ENCODE measurements at regions not wholly inside any gene's neighbourhood (a gene's known extent, or its start where the extent isn't known, plus 50 kb on each side); places are given as distances from the start of the nearest gene placed in this dataset.

DNA sequence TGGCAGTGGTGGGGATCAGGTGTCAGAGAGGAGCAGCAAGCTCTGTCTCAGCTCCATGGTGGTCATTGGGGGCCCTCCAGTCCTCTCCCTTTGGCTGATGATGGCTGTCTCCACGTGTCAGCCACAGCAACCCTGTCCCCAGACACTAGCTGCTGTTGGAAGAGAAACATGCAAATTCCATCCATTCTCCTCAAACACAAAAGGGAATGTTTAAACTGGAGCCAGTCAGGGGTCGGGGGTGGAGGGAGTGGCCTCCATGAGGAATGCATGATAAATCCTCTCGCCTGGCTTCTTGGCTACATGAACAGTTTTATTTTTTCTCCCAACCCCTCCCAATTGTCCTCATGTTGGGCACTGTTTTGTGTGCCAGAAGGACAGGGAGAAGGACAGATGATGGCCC lies 86.4 kb downstream of the EDN3 start:
- no peak overlapping the region for H3K4me3 ChIP-seq (ENCODE audit: low read depth, low read length)
- no peaks in the 10 kb centered on the region for H3K27me3 ChIP-seq (ENCODE audit: control insufficient read depth, insufficient read depth, low read length)
- no peaks in the 10 kb centered on the region for H3K9me3 ChIP-seq (ENCODE audit: control insufficient read depth, insufficient read depth, low read length)
- H3K27ac ChIP-seq (ENCODE audit: low read depth, low read length), result no peak overlapping the region
- no CpG with 5 or more reads among the region's 3 CpGs for WGBS (ENCODE audit: insufficient coverage)
- DNase-seq (ENCODE audit: low read depth in 4 of 6, low spot score in 6 of 6), result peak in 1 of 6 donors; percentile 34
- H3K4me1 ChIP-seq (ENCODE audit: control insufficient read depth, insufficient read depth, low read length), result peaks cover 15% of the 10 kb centered on the region
- H3K36me3 ChIP-seq (ENCODE audit: control insufficient read depth, insufficient read depth, low read length), result no peaks in the 10 kb centered on the region

DNA sequence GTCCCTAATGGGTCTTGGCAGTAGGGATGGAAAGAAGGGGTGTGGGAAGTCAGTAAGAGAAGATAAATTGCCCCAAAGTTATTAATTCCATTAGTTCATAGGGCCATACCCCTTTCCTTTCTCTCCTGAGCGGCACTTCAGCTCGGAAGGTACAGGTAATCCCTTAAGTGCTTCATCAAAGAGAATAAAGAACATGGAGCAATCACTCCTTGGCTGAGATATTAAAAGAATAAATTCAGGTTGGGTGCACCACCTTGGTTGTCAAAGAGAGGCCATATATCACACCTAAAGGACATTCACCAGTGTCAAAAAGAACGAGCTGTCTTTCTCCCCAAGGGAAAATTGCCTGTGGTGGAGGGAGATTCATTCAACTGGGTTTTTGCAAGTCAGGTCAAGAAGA lies 87.5 kb downstream of the EDN3 start:
- Histone ChIP-seq H3K27ac (ENCODE audit: low read depth, low read length) (no peak overlapping the region), H3K4me1 (ENCODE audit: control insufficient read depth, insufficient read depth, low read length) (peaks cover 4% of the 10 kb centered on the region), H3K4me3 (ENCODE audit: low read depth, low read length) (no peak overlapping the region), H3K9me3 (ENCODE audit: control insufficient read depth, insufficient read depth, low read length) (no peaks in the 10 kb centered on the region), H3K27me3 (ENCODE audit: control insufficient read depth, insufficient read depth, low read length) (no peaks in the 10 kb centered on the region), H3K36me3 (ENCODE audit: control insufficient read depth, insufficient read depth, low read length) (no peaks in the 10 kb centered on the region)
- DNase-seq (ENCODE audit: low read depth in 4 of 6, low spot score in 6 of 6), result peak in 1 of 6 donors; percentile 22
- no CpG with 5 or more reads among the region's 3 CpGs for WGBS (ENCODE audit: insufficient coverage)

DNA sequence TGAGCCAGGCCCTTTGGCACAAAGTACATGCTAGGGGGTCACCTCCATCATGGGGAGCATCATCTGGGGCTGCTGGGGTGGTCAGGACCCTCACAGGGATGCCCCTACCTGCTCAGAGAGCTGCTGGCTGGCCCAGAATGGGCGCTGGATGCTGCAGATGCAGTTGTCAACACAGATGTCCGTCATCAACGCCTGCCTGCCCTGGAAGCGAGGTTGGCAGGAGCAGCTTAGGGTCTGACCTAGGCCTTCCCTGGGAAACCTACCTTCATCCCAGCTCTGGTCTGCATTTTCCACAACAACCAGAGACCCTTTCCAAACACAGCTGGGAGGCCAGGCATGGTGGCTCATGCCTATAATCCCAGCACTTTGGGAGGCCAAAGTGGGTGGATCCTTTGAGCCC lies 88.0 kb downstream of the EDN3 start:
- 96% methylated on average over 4 of the region's 4 CpGs for WGBS (ENCODE audit: insufficient coverage)
- Histone ChIP-seq H3K9me3 (ENCODE audit: control insufficient read depth, insufficient read depth, low read length) (no peaks in the 10 kb centered on the region), H3K4me1 (ENCODE audit: control insufficient read depth, insufficient read depth, low read length) (peaks cover 3% of the 10 kb centered on the region), H3K36me3 (ENCODE audit: control insufficient read depth, insufficient read depth, low read length) (no peaks in the 10 kb centered on the region), H3K4me3 (ENCODE audit: low read depth, low read length) (no peak overlapping the region), H3K27me3 (ENCODE audit: control insufficient read depth, insufficient read depth, low read length) (no peaks in the 10 kb centered on the region), H3K27ac (ENCODE audit: low read depth, low read length) (no peak overlapping the region)
- no peak for DNase-seq (ENCODE audit: low read depth in 4 of 6, low spot score in 6 of 6)

DNA sequence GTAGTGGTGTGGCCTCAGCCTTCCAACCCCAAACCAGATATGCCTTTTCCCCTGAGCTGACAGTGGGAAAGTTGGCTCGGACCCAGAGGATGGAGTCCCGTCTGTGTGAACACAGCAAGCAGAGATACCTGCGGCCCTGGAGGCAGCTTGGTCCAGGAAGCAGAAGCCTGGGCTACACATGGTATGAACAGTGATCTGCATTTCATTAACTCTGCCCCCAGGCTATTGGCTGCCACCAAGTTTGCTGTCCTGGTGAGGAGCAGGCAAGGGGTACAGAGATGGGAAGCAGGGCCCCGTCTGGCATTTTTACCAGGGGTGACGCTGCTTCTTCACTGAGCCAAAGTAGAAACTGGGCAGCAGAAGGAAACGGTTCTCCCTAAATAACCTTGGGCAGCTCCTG lies 90.0 kb downstream of the EDN3 start:
- Histone ChIP-seq H3K27me3 (ENCODE audit: control insufficient read depth, insufficient read depth, low read length) (no peaks in the 10 kb centered on the region), H3K4me1 (ENCODE audit: control insufficient read depth, insufficient read depth, low read length) (peaks cover 3% of the 10 kb centered on the region), H3K36me3 (ENCODE audit: control insufficient read depth, insufficient read depth, low read length) (no peaks in the 10 kb centered on the region), H3K27ac (ENCODE audit: low read depth, low read length) (no peak overlapping the region), H3K9me3 (ENCODE audit: control insufficient read depth, insufficient read depth, low read length) (no peaks in the 10 kb centered on the region), H3K4me3 (ENCODE audit: low read depth, low read length) (no peak overlapping the region)
- DNase-seq (ENCODE audit: low read depth in 4 of 6, low spot score in 6 of 6), result no peak
- WGBS (ENCODE audit: insufficient coverage), result 88% methylated on average over 6 of the region's 6 CpGs

DNA sequence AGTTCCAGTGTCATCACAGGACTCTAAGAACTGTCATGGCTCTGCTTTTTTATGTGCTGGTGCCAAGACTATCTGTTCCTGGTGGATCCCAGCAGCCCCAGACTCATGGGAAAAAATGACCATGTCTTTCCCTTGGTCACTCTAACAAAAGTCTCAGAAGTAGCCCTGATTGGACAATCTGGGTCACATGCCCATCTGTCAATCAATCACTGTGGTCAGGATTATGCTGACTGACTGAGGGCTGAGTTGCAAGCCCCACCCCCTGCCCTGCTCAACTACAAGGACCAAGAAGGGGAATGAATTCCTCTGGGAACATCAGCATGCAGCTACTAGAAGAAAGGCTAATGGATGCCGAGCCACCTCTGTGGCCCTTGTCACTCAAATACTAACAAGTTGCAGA lies 91.6 kb downstream of the EDN3 start:
- no peak for DNase-seq (ENCODE audit: low read depth in 4 of 6, low spot score in 6 of 6)
- H3K4me3 ChIP-seq (ENCODE audit: low read depth, low read length), result no peak overlapping the region
- H3K9me3 ChIP-seq (ENCODE audit: control insufficient read depth, insufficient read depth, low read length), result no peaks in the 10 kb centered on the region
- H3K4me1 ChIP-seq (ENCODE audit: control insufficient read depth, insufficient read depth, low read length), result no peaks in the 10 kb centered on the region
- no CpG with 5 or more reads among the region's 1 CpG for WGBS (ENCODE audit: insufficient coverage)
- no peaks in the 10 kb centered on the region for H3K27me3 ChIP-seq (ENCODE audit: control insufficient read depth, insufficient read depth, low read length)
- H3K27ac ChIP-seq (ENCODE audit: low read depth, low read length), result no peak overlapping the region
- H3K36me3 ChIP-seq (ENCODE audit: control insufficient read depth, insufficient read depth, low read length), result no peaks in the 10 kb centered on the region

DNA sequence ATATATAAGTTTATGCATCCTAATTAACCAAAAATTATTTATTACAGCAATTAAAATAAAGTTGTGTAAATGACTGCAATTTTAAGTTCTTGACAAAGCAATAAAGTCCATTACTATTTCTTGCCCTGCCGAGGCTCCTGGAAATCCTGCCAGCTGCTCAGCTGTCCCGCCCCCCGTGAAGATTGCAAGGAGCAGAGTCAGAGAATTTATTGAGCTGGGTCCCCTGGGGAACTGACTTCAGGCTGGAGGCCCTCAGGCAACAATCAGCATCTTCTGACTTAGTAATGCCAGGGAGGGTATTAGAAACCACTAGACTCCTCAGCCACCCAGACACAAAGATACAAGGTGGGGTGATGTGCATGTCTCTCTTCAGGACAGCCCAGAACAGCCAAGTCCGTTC lies 92.3 kb downstream of the EDN3 start:
- H3K36me3 ChIP-seq (ENCODE audit: control insufficient read depth, insufficient read depth, low read length), result no peaks in the 10 kb centered on the region
- no peaks in the 10 kb centered on the region for H3K27me3 ChIP-seq (ENCODE audit: control insufficient read depth, insufficient read depth, low read length)
- DNase-seq (ENCODE audit: low read depth in 4 of 6, low spot score in 6 of 6), result peak in 1 of 6 donors; percentile 23
- H3K4me3 ChIP-seq (ENCODE audit: low read depth, low read length), result no peak overlapping the region
- no peaks in the 10 kb centered on the region for H3K9me3 ChIP-seq (ENCODE audit: control insufficient read depth, insufficient read depth, low read length)
- 54% methylated on average over 4 of the region's 4 CpGs for WGBS (ENCODE audit: insufficient coverage)
- H3K4me1 ChIP-seq (ENCODE audit: control insufficient read depth, insufficient read depth, low read length), result peaks cover 3% of the 10 kb centered on the region
- no peak overlapping the region for H3K27ac ChIP-seq (ENCODE audit: low read depth, low read length)

DNA sequence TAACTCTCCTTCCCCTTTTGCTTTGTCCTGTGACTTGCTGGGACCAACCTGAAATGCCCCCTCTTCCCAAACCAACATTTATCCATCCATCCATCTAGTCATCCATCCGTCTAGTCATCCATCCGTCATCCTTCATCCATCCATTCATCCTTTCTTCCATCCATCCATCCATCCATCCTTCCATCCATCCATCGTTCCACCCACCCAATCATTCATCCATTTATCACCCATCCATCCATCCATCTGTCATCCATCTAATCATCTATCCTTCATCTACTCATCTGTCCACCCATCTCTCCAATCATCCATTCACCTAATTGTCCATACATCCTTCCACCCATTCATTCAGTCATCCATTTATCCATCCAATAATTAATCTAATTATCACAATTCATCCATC lies 92.7 kb downstream of the EDN3 start:
- Histone ChIP-seq H3K9me3 (ENCODE audit: control insufficient read depth, insufficient read depth, low read length) (no peaks in the 10 kb centered on the region), H3K27ac (ENCODE audit: low read depth, low read length) (no peak overlapping the region), H3K4me1 (ENCODE audit: control insufficient read depth, insufficient read depth, low read length) (peaks cover 3% of the 10 kb centered on the region), H3K4me3 (ENCODE audit: low read depth, low read length) (no peak overlapping the region), H3K27me3 (ENCODE audit: control insufficient read depth, insufficient read depth, low read length) (no peaks in the 10 kb centered on the region), H3K36me3 (ENCODE audit: control insufficient read depth, insufficient read depth, low read length) (no peaks in the 10 kb centered on the region)
- no peak for DNase-seq (ENCODE audit: low read depth in 4 of 6, low spot score in 6 of 6)
- 92% methylated on average over 3 of the region's 3 CpGs for WGBS (ENCODE audit: insufficient coverage)

DNA sequence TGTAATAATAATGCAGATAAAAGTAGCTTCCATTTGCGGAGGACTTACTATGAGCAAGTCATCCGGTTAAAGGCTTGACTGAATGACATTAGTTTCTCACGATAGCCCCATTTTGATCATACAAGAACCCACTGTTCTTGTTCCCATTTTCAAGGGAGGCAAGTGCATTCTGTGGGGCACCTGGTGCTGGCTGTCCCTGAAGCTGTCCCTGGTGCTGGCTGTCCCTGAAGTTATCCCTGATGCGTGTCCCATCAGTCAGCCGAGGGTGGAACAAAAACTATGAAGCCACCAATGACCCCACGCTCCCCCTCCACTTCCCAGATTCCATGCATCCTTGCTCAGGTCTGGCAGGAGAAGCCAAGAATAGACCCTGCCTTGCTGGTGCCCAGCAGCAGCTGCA lies 95.3 kb downstream of the EDN3 start:
- Histone ChIP-seq H3K36me3 (ENCODE audit: control insufficient read depth, insufficient read depth, low read length) (no peaks in the 10 kb centered on the region), H3K27ac (ENCODE audit: low read depth, low read length) (no peak overlapping the region), H3K4me1 (ENCODE audit: control insufficient read depth, insufficient read depth, low read length) (peaks cover 7% of the 10 kb centered on the region), H3K4me3 (ENCODE audit: low read depth, low read length) (no peak overlapping the region), H3K9me3 (ENCODE audit: control insufficient read depth, insufficient read depth, low read length) (no peaks in the 10 kb centered on the region), H3K27me3 (ENCODE audit: control insufficient read depth, insufficient read depth, low read length) (peaks cover 9% of the 10 kb centered on the region)
- DNase-seq (ENCODE audit: low read depth in 4 of 6, low spot score in 6 of 6), result no peak
- WGBS (ENCODE audit: insufficient coverage), result 74% methylated on average over 6 of the region's 6 CpGs

DNA sequence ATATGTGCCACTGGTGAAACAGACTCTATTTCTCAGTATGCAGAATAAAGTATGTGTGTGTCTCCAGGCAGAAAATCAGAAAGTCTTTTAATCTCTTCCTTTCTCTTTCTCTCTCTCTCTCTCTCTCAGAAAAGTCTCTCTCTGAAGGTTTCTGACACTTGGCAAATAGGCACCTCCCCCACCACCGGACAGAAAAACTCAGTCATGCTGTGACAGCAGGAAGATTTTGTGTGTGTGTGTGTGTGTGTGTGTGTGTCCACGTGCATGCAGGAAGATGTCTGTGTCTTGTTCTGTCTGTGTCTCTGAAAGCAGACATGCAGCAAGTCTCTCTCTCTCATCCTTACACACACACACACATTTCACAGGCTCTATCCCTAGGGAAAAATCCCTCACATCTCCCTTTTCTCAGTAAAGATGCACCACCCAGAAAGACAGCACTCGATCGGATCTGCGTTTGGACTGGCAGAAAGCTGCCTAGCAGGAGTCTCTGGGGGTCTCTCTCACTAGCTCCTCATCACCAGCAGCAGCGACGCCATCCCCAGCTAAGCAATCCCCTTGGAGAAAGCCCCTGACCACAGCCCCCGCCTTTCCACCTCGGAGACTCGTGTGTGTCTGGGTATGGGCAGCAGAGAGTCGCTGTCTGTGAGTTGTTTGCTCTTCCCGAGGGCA lies 98.3 kb downstream of the EDN3 start:
- no peak overlapping the region for H3K4me3 ChIP-seq (ENCODE audit: low read depth, low read length)

DNA sequence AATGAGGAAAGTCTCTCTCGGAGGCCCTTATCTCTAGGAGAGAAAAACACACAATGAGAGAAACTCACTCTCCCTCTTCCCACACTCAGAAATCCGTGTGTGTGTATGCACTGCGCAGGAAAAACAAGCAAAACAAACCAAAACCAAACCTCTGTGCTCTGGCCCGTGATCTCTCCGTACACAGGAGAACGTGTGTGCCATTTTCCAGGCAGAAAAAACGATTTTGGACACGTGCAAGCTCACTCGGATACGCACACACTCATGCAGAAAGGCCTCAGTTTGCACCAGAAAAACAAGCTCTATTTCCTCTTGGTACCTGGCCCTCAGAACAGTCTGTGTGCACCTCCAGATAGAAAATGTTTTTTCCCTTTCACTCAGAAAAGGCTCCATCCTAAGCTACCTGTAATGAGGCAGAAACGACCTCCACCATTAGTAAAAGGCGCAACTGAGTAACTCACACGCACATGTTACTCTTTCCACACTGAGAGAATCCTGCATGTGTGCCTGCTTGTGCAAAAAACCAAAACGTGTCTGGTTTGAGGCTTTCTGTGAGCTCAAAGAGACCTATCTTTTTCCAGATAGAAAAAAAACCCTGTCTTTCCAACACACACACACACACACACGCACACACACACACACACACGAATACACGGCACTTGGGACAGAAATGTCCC lies 99.2 kb downstream of the EDN3 start:
- Histone ChIP-seq H3K27ac (ENCODE audit: low read depth, low read length) (peak overlapping the region; percentile 16), H3K36me3 (ENCODE audit: control insufficient read depth, insufficient read depth, low read length) (no peaks in the 10 kb centered on the region), H3K27me3 (ENCODE audit: control insufficient read depth, insufficient read depth, low read length) (peaks cover 29% of the 10 kb centered on the region), H3K9me3 (ENCODE audit: control insufficient read depth, insufficient read depth, low read length) (no peaks in the 10 kb centered on the region), H3K4me1 (ENCODE audit: control insufficient read depth, insufficient read depth, low read length) (peaks cover 27% of the 10 kb centered on the region), H3K4me3 (ENCODE audit: low read depth, low read length) (no peak overlapping the region)
- peak in 1 of 6 donors; percentile 5 for DNase-seq (ENCODE audit: low read depth in 4 of 6, low spot score in 6 of 6)
- 67% methylated on average over 16 of the region's 17 CpGs for WGBS (ENCODE audit: insufficient coverage)

More for the DNA sequence above, 98.3 kb downstream of the EDN3 start:
- 19% methylated on average over 4 of the region's 12 CpGs for WGBS (ENCODE audit: insufficient coverage)
- Histone ChIP-seq H3K4me1 (ENCODE audit: control insufficient read depth, insufficient read depth, low read length) (peaks cover 19% of the 10 kb centered on the region), H3K27me3 (ENCODE audit: control insufficient read depth, insufficient read depth, low read length) (peaks cover 21% of the 10 kb centered on the region), H3K36me3 (ENCODE audit: control insufficient read depth, insufficient read depth, low read length) (no peaks in the 10 kb centered on the region), H3K27ac (ENCODE audit: low read depth, low read length) (peak overlapping the region; percentile 16), H3K9me3 (ENCODE audit: control insufficient read depth, insufficient read depth, low read length) (no peaks in the 10 kb centered on the region)
- DNase-seq (ENCODE audit: low read depth in 4 of 6, low spot score in 6 of 6), result peak in 1 of 6 donors; percentile 58

Measured in spinal cord (tissue), 9 donors.